ENCODE measurements at regions not wholly inside any gene's neighbourhood (a gene's known extent, or its start where the extent isn't known, plus 50 kb on each side); places are given as distances from the start of the nearest gene placed in this dataset.

DNA sequence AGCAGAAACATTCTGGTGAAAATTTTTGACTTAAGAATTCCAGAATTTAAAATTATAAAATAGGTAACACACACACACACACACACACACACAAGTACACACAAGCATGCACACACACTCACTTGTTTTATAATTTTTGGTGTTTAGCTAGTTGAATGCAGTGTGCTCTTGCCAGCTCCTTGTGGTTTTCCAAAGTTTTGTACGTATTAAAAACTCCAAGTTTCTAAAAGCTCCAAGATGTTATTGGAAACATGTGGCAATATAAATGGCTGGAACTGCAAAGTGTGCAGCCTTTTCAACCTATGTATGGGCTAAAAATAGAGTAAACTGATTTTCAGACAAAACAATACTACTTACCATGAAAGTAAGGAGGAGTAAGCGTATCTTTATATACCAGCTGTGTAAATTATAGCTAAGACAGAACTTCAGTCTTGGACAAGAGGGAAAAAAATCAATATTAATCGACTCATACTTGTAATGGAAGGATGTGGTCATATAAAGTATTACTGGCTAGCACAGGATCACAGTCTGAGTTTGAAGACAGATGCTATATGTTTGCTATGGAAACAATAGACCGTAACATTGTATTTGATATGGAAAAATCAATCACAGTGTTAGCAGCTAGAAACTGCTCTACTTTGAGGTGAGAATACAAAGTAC, 727.1 kb upstream of the GRAMD2B start:
- ChIA-PET CTCF (no interaction called here), POLR2A (no interaction called here)
- peaks cover 2% of the 10 kb centered on the region for H3K9me3 Mint-ChIP-seq
- ATAC-seq (ENCODE audit: low read depth): no peak
- H3K27me3 Mint-ChIP-seq: peaks cover 2% of the 10 kb centered on the region
- H3K4me3 Mint-ChIP-seq: no peak overlapping the region
- H3K27ac Mint-ChIP-seq: no peak overlapping the region
- TF ChIP-seq, protein P1, sequence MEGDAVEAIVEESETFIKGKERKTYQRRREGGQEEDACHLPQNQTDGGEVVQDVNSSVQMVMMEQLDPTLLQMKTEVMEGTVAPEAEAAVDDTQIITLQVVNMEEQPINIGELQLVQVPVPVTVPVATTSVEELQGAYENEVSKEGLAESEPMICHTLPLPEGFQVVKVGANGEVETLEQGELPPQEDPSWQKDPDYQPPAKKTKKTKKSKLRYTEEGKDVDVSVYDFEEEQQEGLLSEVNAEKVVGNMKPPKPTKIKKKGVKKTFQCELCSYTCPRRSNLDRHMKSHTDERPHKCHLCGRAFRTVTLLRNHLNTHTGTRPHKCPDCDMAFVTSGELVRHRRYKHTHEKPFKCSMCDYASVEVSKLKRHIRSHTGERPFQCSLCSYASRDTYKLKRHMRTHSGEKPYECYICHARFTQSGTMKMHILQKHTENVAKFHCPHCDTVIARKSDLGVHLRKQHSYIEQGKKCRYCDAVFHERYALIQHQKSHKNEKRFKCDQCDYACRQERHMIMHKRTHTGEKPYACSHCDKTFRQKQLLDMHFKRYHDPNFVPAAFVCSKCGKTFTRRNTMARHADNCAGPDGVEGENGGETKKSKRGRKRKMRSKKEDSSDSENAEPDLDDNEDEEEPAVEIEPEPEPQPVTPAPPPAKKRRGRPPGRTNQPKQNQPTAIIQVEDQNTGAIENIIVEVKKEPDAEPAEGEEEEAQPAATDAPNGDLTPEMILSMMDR (IDR thresholded peaks at IDR 0.05): no peak
- H3K36me3 Mint-ChIP-seq (ENCODE audit: low read depth): no peaks in the 10 kb centered on the region
- intact Hi-C loops (cut with micrococcal nuclease): no loop called here
- DNase-seq: no peak
- H3K4me1 Mint-ChIP-seq: no peaks in the 10 kb centered on the region

DNA sequence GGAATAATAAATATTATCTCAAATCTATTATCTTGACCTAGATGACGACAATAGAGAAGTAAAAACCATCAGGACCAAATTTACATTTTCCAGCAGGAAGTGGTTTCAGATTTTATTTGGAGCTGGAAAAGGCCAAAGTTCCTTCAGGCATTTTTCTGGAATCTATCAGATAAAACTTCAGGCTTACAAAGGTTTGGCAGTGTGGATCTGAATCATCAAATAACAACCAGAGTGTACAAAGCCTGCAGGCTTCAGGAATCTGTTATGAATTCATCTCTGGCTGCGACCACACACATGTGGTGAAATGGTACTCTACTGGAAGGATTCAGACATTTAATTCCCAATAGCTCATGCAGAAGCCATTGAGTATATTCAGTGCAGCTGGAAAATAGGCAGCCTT, 726.4 kb upstream of the GRAMD2B start:
- no peak overlapping the region for H3K27ac Mint-ChIP-seq
- POLR2A ChIA-PET: no interaction called here
- TF ChIP-seq, protein P1 (IDR thresholded peaks at IDR 0.05): no peak
- no peaks in the 10 kb centered on the region for H3K36me3 Mint-ChIP-seq (ENCODE audit: low read depth)
- H3K9me3 Mint-ChIP-seq: peaks cover 2% of the 10 kb centered on the region
- no peak for DNase-seq
- H3K4me3 Mint-ChIP-seq: no peak overlapping the region
- ATAC-seq (ENCODE audit: low read depth): no peak
- peaks cover 2% of the 10 kb centered on the region for H3K27me3 Mint-ChIP-seq
- H3K4me1 Mint-ChIP-seq: no peaks in the 10 kb centered on the region
- CTCF ChIA-PET: no interaction called here
- intact Hi-C loops (cut with micrococcal nuclease): no loop called here

DNA sequence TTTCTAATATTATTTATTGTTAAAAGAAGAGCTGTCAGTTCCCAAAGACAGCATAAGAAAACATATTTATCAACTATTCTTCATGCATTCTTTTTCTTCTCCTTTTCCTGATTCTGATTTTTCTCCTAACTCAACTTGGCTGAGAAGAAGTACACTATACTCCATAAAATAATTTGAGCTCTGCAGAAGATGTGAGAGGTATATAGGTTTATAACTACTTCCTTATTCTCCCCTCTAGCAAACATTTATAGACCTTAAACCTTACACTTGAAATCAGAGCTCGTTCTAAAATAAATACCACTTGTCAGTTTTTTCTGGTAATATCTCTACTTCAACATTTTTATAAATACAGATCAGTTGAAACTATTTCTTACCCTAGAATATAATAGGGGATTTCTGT, 724.8 kb upstream of the GRAMD2B start:
- Mint-ChIP-seq H3K36me3 (ENCODE audit: low read depth) (no peaks in the 10 kb centered on the region), H3K4me3 (no peak overlapping the region), H3K27me3 (peaks cover 2% of the 10 kb centered on the region), H3K9me3 (peaks cover 4% of the 10 kb centered on the region), H3K4me1 (no peaks in the 10 kb centered on the region), H3K27ac (no peak overlapping the region)
- intact Hi-C loops (cut with micrococcal nuclease): no loop called here
- DNase-seq (no peak), ATAC-seq (ENCODE audit: low read depth) (no peak)
- ChIA-PET POLR2A (no interaction called here), CTCF (no interaction called here)
- TF ChIP-seq, protein P1 (IDR thresholded peaks at IDR 0.05): no peak

DNA sequence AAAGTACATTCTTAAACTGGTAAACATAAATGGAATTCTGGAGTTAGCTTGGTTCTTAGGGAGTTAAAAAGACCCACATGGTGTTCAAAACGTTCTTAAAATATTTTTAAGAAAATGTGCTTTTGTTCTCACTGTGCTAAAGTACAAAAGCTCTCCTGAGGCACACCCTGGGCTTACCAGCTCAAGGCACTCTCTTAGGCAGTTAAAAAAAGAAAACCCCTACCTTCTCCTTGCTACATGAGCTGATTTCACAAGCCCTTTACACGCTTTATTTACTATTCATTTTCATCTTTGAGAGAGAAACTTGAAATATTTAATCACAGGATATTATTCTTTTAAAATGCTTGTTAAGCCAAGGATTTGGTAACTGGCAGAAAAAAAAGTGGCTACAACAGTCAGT, 723.3 kb upstream of the GRAMD2B start:
- TF ChIP-seq, protein P1 (IDR thresholded peaks at IDR 0.05): no peak
- ChIA-PET POLR2A (no interaction called here), CTCF (no interaction called here)
- ATAC-seq (ENCODE audit: low read depth): no peak
- no peak overlapping the region for H3K27ac Mint-ChIP-seq
- peaks cover 4% of the 10 kb centered on the region for H3K9me3 Mint-ChIP-seq
- intact Hi-C loops (cut with micrococcal nuclease): no loop called here
- H3K4me1 Mint-ChIP-seq: no peaks in the 10 kb centered on the region
- peaks cover 2% of the 10 kb centered on the region for H3K27me3 Mint-ChIP-seq
- no peak for DNase-seq
- no peak overlapping the region for H3K4me3 Mint-ChIP-seq
- H3K36me3 Mint-ChIP-seq (ENCODE audit: low read depth): no peaks in the 10 kb centered on the region

DNA sequence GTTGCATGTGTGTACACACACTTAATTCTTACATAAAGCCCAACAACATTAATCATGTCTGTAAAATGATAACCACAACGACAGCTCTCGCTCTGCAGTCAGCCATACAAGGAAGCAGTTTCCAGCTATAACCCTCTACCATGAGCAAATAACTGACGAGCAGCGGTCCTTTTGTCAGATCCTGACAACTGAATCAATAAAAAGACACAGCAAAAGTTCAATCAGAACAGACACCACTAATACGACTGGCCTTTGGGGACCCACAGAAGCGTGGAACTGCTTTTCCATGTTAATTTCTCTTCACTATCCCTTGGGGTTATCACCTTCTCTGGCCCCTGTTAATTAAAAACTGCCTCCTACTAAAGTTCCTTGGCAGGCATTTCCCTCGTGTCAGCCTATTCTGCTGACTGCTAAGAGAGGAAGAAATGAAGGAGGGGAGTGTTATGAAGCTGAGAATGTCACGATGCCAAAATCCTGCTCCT, 722.8 kb upstream of the GRAMD2B start:
- TF ChIP-seq, protein P1 (IDR thresholded peaks at IDR 0.05): no peak
- intact Hi-C loops (cut with micrococcal nuclease): no loop called here
- Mint-ChIP-seq H3K36me3 (ENCODE audit: low read depth) (no peaks in the 10 kb centered on the region), H3K27me3 (peaks cover 2% of the 10 kb centered on the region), H3K4me1 (no peaks in the 10 kb centered on the region), H3K4me3 (no peak overlapping the region), H3K9me3 (peaks cover 4% of the 10 kb centered on the region), H3K27ac (no peak overlapping the region)
- ATAC-seq (ENCODE audit: low read depth): no peak
- no peak for DNase-seq
- POLR2A ChIA-PET: no interaction called here
- CTCF ChIA-PET: no interaction called here
